ENCODE measurements at regions not wholly inside any gene's neighbourhood (a gene's known extent, or its start where the extent isn't known, plus 50 kb on each side); places are given as distances from the start of the nearest gene placed in this dataset.

DNA sequence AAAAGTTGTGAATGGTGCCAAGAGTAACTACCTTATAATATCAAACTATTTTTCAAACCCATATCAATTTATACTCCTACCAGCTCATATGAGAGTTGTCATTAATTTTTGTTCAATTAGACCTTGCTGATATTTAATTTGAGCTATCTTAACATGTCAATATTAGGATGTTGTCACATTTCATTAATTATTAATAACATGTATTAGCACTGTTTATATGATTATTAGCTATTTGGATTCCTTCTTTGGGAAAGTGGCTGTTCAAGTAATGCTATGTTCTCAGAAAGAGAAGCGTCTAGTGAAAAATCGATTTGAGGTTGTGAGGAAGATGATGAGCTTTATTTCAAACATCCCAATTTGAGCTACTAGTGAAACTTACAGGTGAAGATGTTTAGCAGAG is 620.2 kb downstream of the KCNJ3 start:
- no peak for TF ChIP-seq POLR2A (IDR thresholded peaks at IDR 0.05)
- TF ChIP-seq, protein P1, sequence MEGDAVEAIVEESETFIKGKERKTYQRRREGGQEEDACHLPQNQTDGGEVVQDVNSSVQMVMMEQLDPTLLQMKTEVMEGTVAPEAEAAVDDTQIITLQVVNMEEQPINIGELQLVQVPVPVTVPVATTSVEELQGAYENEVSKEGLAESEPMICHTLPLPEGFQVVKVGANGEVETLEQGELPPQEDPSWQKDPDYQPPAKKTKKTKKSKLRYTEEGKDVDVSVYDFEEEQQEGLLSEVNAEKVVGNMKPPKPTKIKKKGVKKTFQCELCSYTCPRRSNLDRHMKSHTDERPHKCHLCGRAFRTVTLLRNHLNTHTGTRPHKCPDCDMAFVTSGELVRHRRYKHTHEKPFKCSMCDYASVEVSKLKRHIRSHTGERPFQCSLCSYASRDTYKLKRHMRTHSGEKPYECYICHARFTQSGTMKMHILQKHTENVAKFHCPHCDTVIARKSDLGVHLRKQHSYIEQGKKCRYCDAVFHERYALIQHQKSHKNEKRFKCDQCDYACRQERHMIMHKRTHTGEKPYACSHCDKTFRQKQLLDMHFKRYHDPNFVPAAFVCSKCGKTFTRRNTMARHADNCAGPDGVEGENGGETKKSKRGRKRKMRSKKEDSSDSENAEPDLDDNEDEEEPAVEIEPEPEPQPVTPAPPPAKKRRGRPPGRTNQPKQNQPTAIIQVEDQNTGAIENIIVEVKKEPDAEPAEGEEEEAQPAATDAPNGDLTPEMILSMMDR (IDR thresholded peaks at IDR 0.05), result no peak
